Erythroblast (primary cell): ENCODE measurements at regions not wholly inside any gene's neighbourhood (a gene's known extent, or its start where the extent isn't known, plus 50 kb on each side); places are given as distances from the start of the nearest gene placed in this dataset.

Source experiments
- GATA1 ChIP-seq: IDR thresholded peaks from 2 replicates; pipeline ENCODE4 v1.6.1; 2011; ENCODE audit warnings: low read depth, mild to moderate bottlenecking, control low read depth, low read length, moderate library complexity
- POLR2A ChIP-seq: IDR thresholded peaks from 2 replicates; pipeline ENCODE4 v1.6.1; 2011; ENCODE audit warnings: mild to moderate bottlenecking, low read length

DNA sequence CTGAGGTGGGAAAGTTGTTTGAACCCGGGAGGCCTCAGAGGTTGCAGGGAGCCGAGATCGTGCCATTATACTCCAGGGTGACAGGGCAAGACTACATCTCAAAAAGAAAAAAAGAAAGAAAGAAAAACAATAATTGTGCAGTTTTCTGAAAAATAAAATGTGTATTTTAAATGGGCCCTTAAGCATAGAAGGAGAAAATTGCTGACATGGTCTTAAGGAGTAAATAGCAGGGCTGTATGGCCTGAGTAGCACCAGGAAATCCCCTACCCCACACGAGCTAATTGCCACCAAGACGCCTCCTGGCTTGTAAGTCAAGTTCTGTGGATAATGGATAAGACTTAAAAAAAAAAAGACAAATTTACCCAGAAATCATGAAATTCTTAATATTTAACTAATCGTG is 271.4 kb upstream of the NCKAP5 start:
- TF ChIP-seq POLR2A = no peak
- TF ChIP-seq GATA1 = no peak
